IPS DF 4.7 (cell line): ENCODE measurements at regions not wholly inside any gene's neighbourhood (a gene's known extent, or its start where the extent isn't known, plus 50 kb on each side); places are given as distances from the start of the nearest gene placed in this dataset.
A peak's percentile ranks its signal among the peaks of the same experiment; 100 is the strongest.
"Not testable (repeated sequence)": the region's sequence is repeated elsewhere in the genome, so short reads cannot be mapped to it uniquely, and the experiment has no call there.

Experiments used
- DNase-seq: peaks from one replicate; pipeline ENCODE4 v3.0.0-alpha.2; 2013; ENCODE audit warnings: low spot score; ENCODE audit errors: extremely low read depth

GRCh38 chr2:219832904-219833303 lies 205.5 kb downstream of the SLC4A3 start:
- DNase-seq: no peak

- no peak for DNase-seq
These were observed 208.1 kb downstream of the SLC4A3 start for GRCh38 chr2:219835493-219835892.

GRCh38 chr2:219836647-219837177 lies 209.3 kb downstream of the SLC4A3 start:
- no peak for DNase-seq

- DNase-seq: no peak
These were observed 217.1 kb downstream of the SLC4A3 start for GRCh38 chr2:219844401-219845091.

- no peak for DNase-seq
These were observed 221.5 kb downstream of the SLC4A3 start for GRCh38 chr2:219848882-219849281.

GRCh38 chr2:219851169-219851568 lies 223.7 kb downstream of the SLC4A3 start:
- peak; percentile 51 for DNase-seq

- DNase-seq: no peak
These were observed 224.5 kb downstream of the SLC4A3 start for GRCh38 chr2:219851801-219852481.

GRCh38 chr2:219852626-219853025 lies 225.2 kb downstream of the SLC4A3 start:
- DNase-seq: no peak

- DNase-seq: no peak
These were observed 229.2 kb downstream of the SLC4A3 start for GRCh38 chr2:219856602-219857001.

- no peak for DNase-seq
These were observed 230.3 kb downstream of the SLC4A3 start for GRCh38 chr2:219857751-219858150.

GRCh38 chr2:219861307-219861706 lies 233.9 kb downstream of the SLC4A3 start:
- no peak for DNase-seq

GRCh38 chr2:219864154-219864553 lies 236.7 kb downstream of the SLC4A3 start:
- no peak for DNase-seq

- DNase-seq: no peak
These were observed 241.2 kb downstream of the SLC4A3 start for GRCh38 chr2:219868635-219869034.

GRCh38 chr2:219870041-219870440 lies 242.6 kb downstream of the SLC4A3 start:
- DNase-seq: no peak

- DNase-seq: no peak
These were observed 243.9 kb downstream of the SLC4A3 start for GRCh38 chr2:219871351-219871750.

GRCh38 chr2:219875036-219875435 lies 247.6 kb downstream of the SLC4A3 start:
- no peak for DNase-seq

- not testable (repeated sequence) for DNase-seq
These were observed 248.6 kb downstream of the SLC4A3 start for GRCh38 chr2:219875986-219876385.

- no peak for DNase-seq
These were observed 249.5 kb downstream of the SLC4A3 start for GRCh38 chr2:219876931-219877330.

GRCh38 chr2:219877728-219878127 lies 250.3 kb downstream of the SLC4A3 start:
- no peak for DNase-seq

GRCh38 chr2:219878516-219878915 lies 251.1 kb downstream of the SLC4A3 start:
- no peak for DNase-seq

GRCh38 chr2:219881851-219882250 lies 254.4 kb downstream of the SLC4A3 start:
- no peak for DNase-seq

GRCh38 chr2:219886615-219887014 lies 259.2 kb downstream of the SLC4A3 start:
- no peak for DNase-seq

- no peak for DNase-seq
These were observed 260.4 kb downstream of the SLC4A3 start for GRCh38 chr2:219887870-219888269.
